Endodermal cell (in vitro differentiated cells): ENCODE measurements at regions not wholly inside any gene's neighbourhood (a gene's known extent, or its start where the extent isn't known, plus 50 kb on each side); places are given as distances from the start of the nearest gene placed in this dataset.

Experiments used
- DNase-seq: peaks from one replicate; pipeline ENCODE4 v3.0.0-alpha.2; 2017
- H3K27ac ChIP-seq: 2 replicates; pipeline ENCODE4 v1.5.1; 2013; ENCODE audit warnings: mild to moderate bottlenecking, low read depth, low read length, moderate library complexity
- H3K27me3 ChIP-seq: 2 replicates; pipeline ENCODE4 v1.6.1; 2013; ENCODE audit warnings: mild to moderate bottlenecking, low read length, moderate library complexity; ENCODE audit not compliant: insufficient read depth, control insufficient read depth, poor library complexity, severe bottlenecking
- H3K36me3 ChIP-seq: 2 replicates; pipeline ENCODE4 v1.7.0; 2013; ENCODE audit warnings: mild to moderate bottlenecking, low read length, moderate library complexity; ENCODE audit not compliant: control insufficient read depth, insufficient read depth
- H3K4me1 ChIP-seq: one replicate; pipeline ENCODE4 v1.7.0; 2013; ENCODE audit warnings: low read length; ENCODE audit not compliant: control insufficient read depth, insufficient read depth
- H3K4me3 ChIP-seq: 2 replicates; pipeline ENCODE4 v1.5.1; 2013; ENCODE audit warnings: mild to moderate bottlenecking, low read length, moderate library complexity
- H3K9ac ChIP-seq: 2 replicates; pipeline ENCODE4 v1.6.1; 2013; ENCODE audit warnings: mild to moderate bottlenecking, low read length, moderate library complexity; ENCODE audit not compliant: poor library complexity, severe bottlenecking; ENCODE audit errors: extremely low read depth
- H3K9me3 ChIP-seq: 2 replicates; pipeline ENCODE4 v1.6.1; 2013; ENCODE audit warnings: mild to moderate bottlenecking, low read length, moderate library complexity; ENCODE audit not compliant: control insufficient read depth
- H3K27ac Mint-ChIP-seq: 2 replicates; pipeline ENCODE4 v1.8.0; 2020; ENCODE audit warnings: mixed read lengths
- H3K27me3 Mint-ChIP-seq: 2 replicates; pipeline ENCODE4 v1.8.0; 2021; ENCODE audit warnings: mild to moderate bottlenecking, mixed read lengths; ENCODE audit not compliant: insufficient read depth
- H3K36me3 Mint-ChIP-seq: 2 replicates; pipeline ENCODE4 v1.8.0; 2020; ENCODE audit warnings: low read depth, mixed read lengths
- H3K4me1 Mint-ChIP-seq: 2 replicates; pipeline ENCODE4 v1.8.0; 2020; ENCODE audit warnings: mixed read lengths
- H3K4me3 Mint-ChIP-seq: 2 replicates; pipeline ENCODE4 v1.8.0; 2020; ENCODE audit warnings: mild to moderate bottlenecking, moderate library complexity, mixed read lengths
- H3K9me3 Mint-ChIP-seq: 2 replicates; pipeline ENCODE4 v1.8.0; 2020; ENCODE audit warnings: mild to moderate bottlenecking, mixed read lengths
- WGBS, 2 experiments: methylation state at CpG; one replicate each; pipeline versions ENCODE4 v1.1.5 to v1.1.7; 2013; ENCODE audit warnings: missing lambda C conversion rate in 2 of 2, mixed read lengths in 1 of 2; ENCODE audit not compliant: insufficient coverage in 1 of 2, insufficient read length in 1 of 2; 5-methylcytosine and 5-hydroxymethylcytosine counted together
- TF ChIP-seq, protein P1 (sequence below): fragments of 200-600 bp; sonication (generic); conservative IDR thresholded peaks from 2 replicates; pipeline ENCODE4 v1.5.0; 2021; ENCODE audit warnings: antibody characterized with exemption, mild to moderate bottlenecking

GRCh38 chr11:27230192-27230572 lies 132.8 kb downstream of the CCDC34 start:
- no peak overlapping the region for H3K27ac ChIP-seq
- no peaks in the 10 kb centered on the region for H3K36me3 ChIP-seq
- no peak overlapping the region for H3K4me3 Mint-ChIP-seq
- H3K4me1 Mint-ChIP-seq: peaks cover 37% of the 10 kb centered on the region
- peaks cover 13% of the 10 kb centered on the region for H3K4me1 ChIP-seq
- H3K9ac ChIP-seq: no peak overlapping the region
- peaks cover 3% of the 10 kb centered on the region for H3K27me3 Mint-ChIP-seq
- peaks cover 11% of the 10 kb centered on the region for H3K9me3 ChIP-seq
- WGBS, 2 experiments: 89 to 91% methylated on average over 1 of the region's 1 CpG
- TF ChIP-seq, protein P1, sequence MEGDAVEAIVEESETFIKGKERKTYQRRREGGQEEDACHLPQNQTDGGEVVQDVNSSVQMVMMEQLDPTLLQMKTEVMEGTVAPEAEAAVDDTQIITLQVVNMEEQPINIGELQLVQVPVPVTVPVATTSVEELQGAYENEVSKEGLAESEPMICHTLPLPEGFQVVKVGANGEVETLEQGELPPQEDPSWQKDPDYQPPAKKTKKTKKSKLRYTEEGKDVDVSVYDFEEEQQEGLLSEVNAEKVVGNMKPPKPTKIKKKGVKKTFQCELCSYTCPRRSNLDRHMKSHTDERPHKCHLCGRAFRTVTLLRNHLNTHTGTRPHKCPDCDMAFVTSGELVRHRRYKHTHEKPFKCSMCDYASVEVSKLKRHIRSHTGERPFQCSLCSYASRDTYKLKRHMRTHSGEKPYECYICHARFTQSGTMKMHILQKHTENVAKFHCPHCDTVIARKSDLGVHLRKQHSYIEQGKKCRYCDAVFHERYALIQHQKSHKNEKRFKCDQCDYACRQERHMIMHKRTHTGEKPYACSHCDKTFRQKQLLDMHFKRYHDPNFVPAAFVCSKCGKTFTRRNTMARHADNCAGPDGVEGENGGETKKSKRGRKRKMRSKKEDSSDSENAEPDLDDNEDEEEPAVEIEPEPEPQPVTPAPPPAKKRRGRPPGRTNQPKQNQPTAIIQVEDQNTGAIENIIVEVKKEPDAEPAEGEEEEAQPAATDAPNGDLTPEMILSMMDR: no peak
- H3K27ac Mint-ChIP-seq: no peak overlapping the region
- peaks cover 13% of the 10 kb centered on the region for H3K9me3 Mint-ChIP-seq
- H3K27me3 ChIP-seq: no peaks in the 10 kb centered on the region
- no peak overlapping the region for H3K4me3 ChIP-seq
- no peak for DNase-seq
- peaks cover 2% of the 10 kb centered on the region for H3K36me3 Mint-ChIP-seq

DNA sequence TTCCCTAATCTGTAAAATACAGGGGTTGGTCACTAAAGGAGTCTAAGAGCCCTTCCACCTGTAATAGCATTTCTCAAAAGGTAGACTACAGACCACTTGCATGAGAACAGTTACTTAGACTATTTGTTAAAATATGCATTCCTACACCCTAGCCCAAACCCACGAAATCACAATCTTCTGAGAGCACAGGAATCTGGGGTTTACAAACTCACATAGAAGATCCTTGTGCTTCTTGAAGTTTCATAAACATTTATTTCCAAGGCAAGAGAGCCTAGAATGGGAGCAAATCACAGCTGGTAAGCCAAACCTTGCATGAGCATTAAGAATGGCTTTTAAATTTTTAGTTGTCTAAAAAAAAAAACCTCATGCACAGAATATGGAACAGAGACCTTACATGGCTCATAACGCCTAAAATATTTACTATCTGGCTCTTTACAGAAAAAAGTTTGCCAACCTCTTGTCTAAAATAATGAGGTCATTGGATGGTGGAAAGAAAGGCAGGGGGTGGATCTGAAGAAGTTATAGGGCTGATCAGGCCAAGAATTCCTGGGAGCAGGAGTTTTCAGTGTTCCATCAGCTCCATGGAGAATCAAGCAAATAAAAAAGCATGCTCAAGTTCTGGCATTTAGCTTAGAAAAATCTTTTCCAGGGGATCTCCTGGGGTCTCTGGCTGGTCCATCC lies 133.4 kb downstream of the CCDC34 start:
- no peak overlapping the region for H3K9ac ChIP-seq
- TF ChIP-seq, protein P1: no peak
- H3K4me3 Mint-ChIP-seq: no peak overlapping the region

DNA sequence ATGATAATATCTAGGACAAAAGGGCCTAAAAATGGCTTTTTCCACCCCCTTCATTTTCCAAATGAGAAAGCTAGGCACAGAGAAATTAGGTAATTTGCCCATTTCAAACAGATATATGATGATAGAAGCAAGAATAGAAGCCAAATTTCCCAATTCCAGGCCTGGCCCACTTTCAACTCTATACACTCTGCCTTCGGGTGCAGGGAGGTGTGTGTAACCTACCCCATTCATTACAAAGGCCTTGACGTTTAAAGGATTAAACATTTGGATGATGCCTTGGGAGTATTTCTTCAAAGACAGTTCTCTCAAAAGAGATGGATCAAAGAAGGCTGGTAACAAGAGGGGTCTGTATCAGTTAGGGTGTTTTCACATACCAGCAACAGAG lies 134.1 kb downstream of the CCDC34 start:
- Histone ChIP-seq H3K9me3 (peaks cover 11% of the 10 kb centered on the region), H3K27me3 (no peaks in the 10 kb centered on the region), H3K9ac (no peak overlapping the region), H3K4me3 (no peak overlapping the region), H3K27ac (no peak overlapping the region), H3K36me3 (no peaks in the 10 kb centered on the region), H3K4me1 (peaks cover 11% of the 10 kb centered on the region)
- TF ChIP-seq, protein P1: no peak
- WGBS, 2 experiments: 80 to 89% methylated on average over 2 of the region's 2 CpGs
- H3K4me3 Mint-ChIP-seq: no peak overlapping the region
- no peak overlapping the region for H3K27ac Mint-ChIP-seq
- no peak for DNase-seq
- peaks cover 18% of the 10 kb centered on the region for H3K9me3 Mint-ChIP-seq
- peaks cover 31% of the 10 kb centered on the region for H3K4me1 Mint-ChIP-seq
- peaks cover 2% of the 10 kb centered on the region for H3K36me3 Mint-ChIP-seq
- H3K27me3 Mint-ChIP-seq: peaks cover 3% of the 10 kb centered on the region

More for the DNA sequence above, 133.4 kb downstream of the CCDC34 start:
- H3K27me3 Mint-ChIP-seq: peaks cover 3% of the 10 kb centered on the region
- Histone ChIP-seq H3K9me3 (peaks cover 11% of the 10 kb centered on the region), H3K4me3 (no peak overlapping the region), H3K27ac (no peak overlapping the region), H3K27me3 (no peaks in the 10 kb centered on the region), H3K4me1 (peaks cover 13% of the 10 kb centered on the region), H3K36me3 (no peaks in the 10 kb centered on the region)
- peaks cover 2% of the 10 kb centered on the region for H3K36me3 Mint-ChIP-seq
- 90 to 95% methylated on average over 1 to 2 of the region's 2 CpGs for WGBS, 2 experiments
- H3K9me3 Mint-ChIP-seq: peaks cover 18% of the 10 kb centered on the region
- H3K4me1 Mint-ChIP-seq: peaks cover 37% of the 10 kb centered on the region
- no peak overlapping the region for H3K27ac Mint-ChIP-seq
- DNase-seq: no peak
